H1 (cell line): ENCODE measurements at regions not wholly inside any gene's neighbourhood (a gene's known extent, or its start where the extent isn't known, plus 50 kb on each side); places are given as distances from the start of the nearest gene placed in this dataset.

ENCODE experiments used
- CTCF ChIA-PET: fragments of 300-600 bp; sonication (Branson Sonifier 250); formaldehyde crosslinking; loops from one replicate; lab custom pipeline; 2021; ENCODE audit not compliant: partially characterized antibody; lab: Charles Lee
- POLR2A ChIA-PET: fragments of 300-600 bp; sonication (Branson Sonifier 250); formaldehyde crosslinking; loops from one replicate; lab custom pipeline; 2021; ENCODE audit warnings: inconsistent platforms; ENCODE audit not compliant: partially characterized antibody; lab: Charles Lee
- DNase-seq, 2 experiments: peaks; one replicate each; pipeline versions ENCODE4 v3.0.0 to v3.0.0-alpha.2; 2010 to 2022; ENCODE audit warnings: low spot score in 2 of 2, low read depth in 1 of 2, mixed read lengths in 1 of 2
- FAIRE-seq: peaks from 2 replicates; lab custom pipeline; 2011; peaks lifted over from hg19 to GRCh38; lab: Jason Lieb, UNC
- H2AFZ ChIP-seq: 2 replicates; pipeline ENCODE4 v1.8.1; 2012; ENCODE audit warnings: low read length, inconsistent platforms
- H2AK5ac ChIP-seq: 2 replicates; pipeline ENCODE4 v1.6.1; 2013; ENCODE audit warnings: low read depth, low read length
- H2BK120ac ChIP-seq: replicated peaks from 2 replicates; pipeline ENCODE3; 2013; ENCODE audit warnings: low read depth, low read length, inconsistent platforms
- H2BK12ac ChIP-seq: 2 replicates; pipeline ENCODE4 v1.6.1; 2013; ENCODE audit warnings: low read depth, low read length
- H2BK15ac ChIP-seq: 2 replicates; pipeline ENCODE4 v1.6.1; 2013; ENCODE audit warnings: low read length
- H2BK20ac ChIP-seq: 2 replicates; pipeline ENCODE4 v1.6.1; 2013; ENCODE audit warnings: low read length
- H2BK5ac ChIP-seq: 2 replicates; pipeline ENCODE4 v1.6.1; 2013; ENCODE audit warnings: low read depth, low read length
- H3K14ac ChIP-seq: 2 replicates; pipeline ENCODE4 v1.6.1; 2013; ENCODE audit warnings: inconsistent platforms; ENCODE audit not compliant: insufficient read length
- H3K18ac ChIP-seq: 2 replicates; pipeline ENCODE4 v1.6.1; 2013; ENCODE audit warnings: low read length; ENCODE audit errors: extremely low read depth
- H3K23ac ChIP-seq: 2 replicates; pipeline ENCODE4 v1.6.1; 2013; ENCODE audit warnings: inconsistent platforms; ENCODE audit not compliant: insufficient read length
- H3K23me2 ChIP-seq: 2 replicates; pipeline ENCODE4 v1.6.1; 2013; ENCODE audit warnings: low read depth, low read length
- H3K27ac ChIP-seq: 2 replicates; pipeline ENCODE4 v1.6.1; 2011; ENCODE audit warnings: low read depth, low read length, inconsistent platforms
- H3K27me3 ChIP-seq, 4 experiments: replicated peaks in 1 of 4; 1 replicate in 1 of 4; 2 replicates in 3 of 4; pipeline versions ENCODE4 v1.6.1 to v1.8.1; 2011 to 2013; ENCODE audit warnings: low read length in 3 of 4, mild to moderate bottlenecking in 3 of 4, inconsistent platforms in 2 of 4, mixed read lengths in 2 of 4, moderate library complexity in 1 of 4; ENCODE audit not compliant: control insufficient read depth in 3 of 4, insufficient read depth in 3 of 4; ENCODE audit errors: extremely low read depth in 1 of 4
- H3K36me3 ChIP-seq, 4 experiments: 2 replicates each; pipeline versions ENCODE4 v1.6.1 to v1.8.1; 2011 to 2013; ENCODE audit warnings: mild to moderate bottlenecking in 4 of 4, low read length in 3 of 4, moderate library complexity in 2 of 4, control low read depth in 1 of 4, inconsistent platforms in 1 of 4; ENCODE audit not compliant: insufficient read depth in 4 of 4, control insufficient read depth in 2 of 4
- H3K4ac ChIP-seq: replicated peaks from 2 replicates; pipeline ENCODE3; 2013; ENCODE audit warnings: low read length, low read depth, mixed read lengths, inconsistent platforms; ENCODE audit not compliant: insufficient read length
- H3K4me1 ChIP-seq, 4 experiments: replicated peaks in 1 of 4; 1 replicate in 1 of 4; 2 replicates in 3 of 4; pipeline versions ENCODE4 v1.6.1 to v1.8.1; 2011 to 2013; ENCODE audit warnings: low read length in 3 of 4, inconsistent platforms in 2 of 4, mixed read lengths in 1 of 4; ENCODE audit not compliant: insufficient read depth in 4 of 4, control insufficient read depth in 3 of 4
- H3K4me2 ChIP-seq, 2 experiments: 2 replicates each; pipeline versions ENCODE4 v1.6.1 to v1.8.1; 2011 to 2013; ENCODE audit warnings: low read depth in 2 of 2, low read length in 2 of 2, control low read depth in 1 of 2, inconsistent platforms in 1 of 2, mild to moderate bottlenecking in 1 of 2; ENCODE audit not compliant: insufficient read depth in 1 of 2
- H3K4me3 ChIP-seq, 4 experiments: fragments of 200-600, 300-600 bp in 1 of 4; sonication (generic), shearing (Covaris generic), sonication (Bioruptor Twin) in 1 of 4; 2 replicates each; pipeline versions ENCODE4 v1.5.1 to v1.8.1; 2011 to 2016; ENCODE audit warnings: low read length in 4 of 4, low read depth in 3 of 4, control low read depth in 2 of 4, inconsistent platforms in 2 of 4, mild to moderate bottlenecking in 2 of 4, mixed read lengths in 1 of 4, moderate library complexity in 1 of 4; ENCODE audit not compliant: insufficient read depth in 2 of 4; ENCODE audit errors: extremely low read depth in 1 of 4
- H3K56ac ChIP-seq: replicated peaks from 2 replicates; pipeline ENCODE3; 2013; ENCODE audit warnings: low read depth, mild to moderate bottlenecking, mixed read lengths, low read length, inconsistent platforms; ENCODE audit not compliant: insufficient read length
- H3K79me1 ChIP-seq: 2 replicates; pipeline ENCODE4 v1.6.1; 2013; ENCODE audit warnings: low read depth, low read length, control low read depth
- H3K79me2 ChIP-seq, 2 experiments: 2 replicates each; pipeline versions ENCODE4 v1.6.1 to v1.8.1; 2012 to 2013; ENCODE audit warnings: low read length in 2 of 2, mild to moderate bottlenecking in 2 of 2, inconsistent platforms in 1 of 2; ENCODE audit not compliant: insufficient read depth in 2 of 2, control insufficient read depth in 1 of 2
- H3K9ac ChIP-seq, 4 experiments: replicated peaks in 1 of 4; 1 replicate in 1 of 4; 2 replicates in 3 of 4; pipeline versions ENCODE4 v1.6.1 to v1.8.1; 2011 to 2013; ENCODE audit warnings: low read depth in 3 of 4, low read length in 3 of 4, control low read depth in 2 of 4, mild to moderate bottlenecking in 2 of 4, moderate library complexity in 2 of 4, inconsistent platforms in 1 of 4; ENCODE audit errors: extremely low read depth in 1 of 4
- H3K9me3 ChIP-seq, 2 experiments: 2 replicates each; pipeline versions ENCODE4 v1.6.1 to v1.8.1; 2012 to 2013; ENCODE audit warnings: mild to moderate bottlenecking in 2 of 2, moderate library complexity in 2 of 2, control low read depth in 1 of 2, inconsistent platforms in 1 of 2, low read depth in 1 of 2, low read length in 1 of 2, mixed read lengths in 1 of 2; ENCODE audit not compliant: insufficient read depth in 2 of 2
- H4K20me1 ChIP-seq, 2 experiments: replicated peaks in 1 of 2; 2 replicates each; pipeline versions ENCODE3 to v1.8.1; 2011 to 2013; ENCODE audit warnings: inconsistent platforms in 2 of 2, low read length in 2 of 2, mild to moderate bottlenecking in 1 of 2; ENCODE audit not compliant: insufficient read depth in 2 of 2, control insufficient read depth in 1 of 2
- H4K5ac ChIP-seq: 2 replicates; pipeline ENCODE4 v1.6.1; 2013; ENCODE audit warnings: low read length, low read depth, mixed read lengths, inconsistent platforms; ENCODE audit not compliant: insufficient read length
- H4K8ac ChIP-seq: 2 replicates; pipeline ENCODE4 v1.8.0; 2013; ENCODE audit warnings: mild to moderate bottlenecking, moderate library complexity, low read length, inconsistent platforms; ENCODE audit not compliant: insufficient read depth; ENCODE audit errors: extremely low read depth
- H4K91ac ChIP-seq: replicated peaks from 2 replicates; pipeline ENCODE3; 2013; ENCODE audit warnings: low read length, mixed read lengths, inconsistent platforms; ENCODE audit not compliant: insufficient read length
- ASH2L ChIP-seq: fragments of 200-600, 300-600 bp; sonication (generic); IDR thresholded peaks from one replicate; pipeline ENCODE4 v1.7.1; 2017; ENCODE audit warnings: low read length
- BRCA1 ChIP-seq: IDR thresholded peaks from 2 replicates; pipeline ENCODE4 v1.6.1; 2012; ENCODE audit warnings: low read depth, low read length, improper control_type of control experiment
- CBX5 ChIP-seq: fragments of 300-800, 300-1000 bp; sonication (generic); IDR thresholded peaks from 2 replicates; pipeline ENCODE4 v1.7.1; 2016; ENCODE audit warnings: antibody characterized with exemption, low read length, low read depth
- CHD1 ChIP-seq: IDR thresholded peaks from 2 replicates; pipeline ENCODE4 v1.6.1; 2012; ENCODE audit warnings: low read depth, low read length, improper control_type of control experiment
- CREB1 ChIP-seq: IDR thresholded peaks from 2 replicates; pipeline ENCODE4 v1.6.1; 2012; ENCODE audit warnings: inconsistent platforms
- EP300 ChIP-seq, 2 experiments: IDR thresholded peaks; 1 replicate in 1 of 2; 2 replicates in 1 of 2; pipeline ENCODE4 v1.6.1; 2011 to 2012; ENCODE audit warnings: low read depth in 2 of 2, low read length in 2 of 2, mild to moderate bottlenecking in 2 of 2, borderline replicate concordance in 1 of 2, inconsistent platforms in 1 of 2, moderate library complexity in 1 of 2
- GABPA ChIP-seq: IDR thresholded peaks from 2 replicates; pipeline ENCODE4 v1.6.1; 2011; ENCODE audit warnings: mild to moderate bottlenecking, low read length, moderate library complexity, borderline replicate concordance; ENCODE audit not compliant: insufficient read depth
- GTF2F1 ChIP-seq: IDR thresholded peaks from 2 replicates; pipeline ENCODE4 v1.6.1; 2012; ENCODE audit warnings: low read depth, low read length, improper control_type of control experiment, borderline replicate concordance
- JUND ChIP-seq: IDR thresholded peaks from 2 replicates; pipeline ENCODE4 v1.6.1; 2011; ENCODE audit warnings: mild to moderate bottlenecking, improper control_type of control experiment, low read length
- KDM5A ChIP-seq: fragments of 200-600 bp; IDR thresholded peaks from 2 replicates; pipeline ENCODE4 v1.7.1; 2012; ENCODE audit warnings: mild to moderate bottlenecking, low read length, inconsistent platforms, mixed read lengths
- MAFK ChIP-seq: IDR thresholded peaks from 2 replicates; pipeline ENCODE4 v1.6.1; 2012; ENCODE audit warnings: low read depth, mild to moderate bottlenecking, improper control_type of control experiment, low read length
- NRF1 ChIP-seq: IDR thresholded peaks from 2 replicates; pipeline ENCODE4 v1.6.1; 2011; ENCODE audit warnings: mild to moderate bottlenecking, low read depth, low read length, improper control_type of control experiment
- POU5F1 ChIP-seq: IDR thresholded peaks from 2 replicates; pipeline ENCODE4 v1.6.1; 2011; ENCODE audit warnings: low read depth, mild to moderate bottlenecking, low read length, moderate library complexity
- RFX5 ChIP-seq: IDR thresholded peaks from 2 replicates; pipeline ENCODE4 v1.6.1; 2011; ENCODE audit warnings: low read depth, low read length, improper control_type of control experiment, borderline replicate concordance
- SP1 ChIP-seq: IDR thresholded peaks from 2 replicates; pipeline ENCODE4 v1.6.1; 2011; ENCODE audit warnings: low read depth, low read length
- TBP ChIP-seq: IDR thresholded peaks from 2 replicates; pipeline ENCODE4 v1.6.1; 2011; ENCODE audit warnings: low read depth, low read length, improper control_type of control experiment
- WGBS, 2 experiments: shearing (Covaris generic) in 1 of 2; methylation state at CpG; one replicate each; pipeline versions ENCODE4 v1.1.6 to v1.1.7; 2013 to 2015; ENCODE audit warnings: low lambda C conversion rate in 2 of 2, mixed read lengths in 2 of 2, inconsistent platforms in 1 of 2, low coverage in 1 of 2, missing lambda C conversion rate in 1 of 2; ENCODE audit not compliant: insufficient replicate concordance in 2 of 2, insufficient coverage in 1 of 2, insufficient read length in 1 of 2; ENCODE audit errors: extremely low coverage in 1 of 2, missing lambda C conversion rate in 1 of 2; 5-methylcytosine and 5-hydroxymethylcytosine counted together

DNA sequence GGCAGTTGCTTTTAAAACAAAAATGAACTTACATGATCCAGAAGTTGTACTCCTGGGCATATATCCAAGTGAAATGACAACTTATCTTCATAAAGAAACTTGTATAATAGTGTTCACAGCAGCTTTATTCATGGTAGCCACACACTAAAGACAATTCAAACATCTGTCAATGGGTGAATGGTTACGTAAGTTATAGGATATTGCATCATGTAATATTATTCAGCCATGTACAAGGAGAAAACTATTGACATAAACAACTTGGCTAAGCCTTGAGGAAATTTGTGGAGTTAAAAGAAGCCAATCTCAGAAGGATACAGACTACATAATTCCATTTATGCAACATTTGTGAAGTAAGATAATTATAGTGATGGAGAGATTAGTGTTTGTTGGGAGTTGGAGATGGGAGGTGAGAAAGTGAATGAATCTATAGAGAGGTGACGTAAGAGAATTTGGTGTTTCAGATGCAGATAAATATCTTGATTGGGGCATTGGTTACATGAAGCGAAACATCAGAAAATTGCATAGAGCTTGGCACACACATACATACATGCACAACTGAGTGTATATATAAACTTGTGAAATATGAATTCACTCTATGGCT, 49.9 kb upstream of the GRIK1 start:
- no peak overlapping the region for H3K27ac ChIP-seq
- H3K4me2 ChIP-seq: no peak overlapping the region
- H4K8ac ChIP-seq: no peak overlapping the region
- H2BK15ac ChIP-seq: no peak overlapping the region
- no peak overlapping the region for H4K5ac ChIP-seq
- H3K56ac ChIP-seq: no peak overlapping the region
- H3K4me3 ChIP-seq: no peak overlapping the region
- H3K9me3 ChIP-seq: peaks cover 5 to 6% of the 10 kb centered on the region in 2 experiments; a peak in 1 of 4 replicates
- no peak overlapping the region for H3K4ac ChIP-seq
- no peak for DNase-seq
- no peak overlapping the region for H2AFZ ChIP-seq
- no peak overlapping the region for H2AK5ac ChIP-seq
- H3K79me2 ChIP-seq: no peaks in the 10 kb centered on the region
- no peak overlapping the region for H2BK120ac ChIP-seq
- CTCF ChIA-PET: no interaction called here
- H3K14ac ChIP-seq: no peak overlapping the region
- no peaks in the 10 kb centered on the region for H3K79me1 ChIP-seq
- no peak for FAIRE-seq
- no peak overlapping the region for H3K18ac ChIP-seq
- POLR2A ChIA-PET: no interaction called here
- no peak overlapping the region for H2BK20ac ChIP-seq
- H3K23ac ChIP-seq: no peak overlapping the region
- H3K9ac ChIP-seq: no peak overlapping the region
- 94 to 100% methylated on average over 1 to 3 of the region's 3 CpGs for whole genome bisulfite sequencing, 2 experiments
- no peaks in the 10 kb centered on the region for H4K20me1 ChIP-seq
- H3K27me3 ChIP-seq: no peaks in the 10 kb centered on the region
- no peak overlapping the region for H2BK5ac ChIP-seq
- H3K36me3 ChIP-seq: no peaks in the 10 kb centered on the region
- H3K23me2 ChIP-seq: no peaks in the 10 kb centered on the region
- no peak overlapping the region for H2BK12ac ChIP-seq
- H4K91ac ChIP-seq: no peak overlapping the region
- 0 out of 7 replicates have a peak, but pooled peaks cover 0 to 3% (median 0%) of the 10 kb centered on the region in 4 experiments for H3K4me1 ChIP-seq
- TF ChIP-seq CHD1 (no peak), GABPA (no peak), CBX5 (no peak), ASH2L (no peak), MAFK (no peak), CREB1 (no peak), TBP (no peak), RFX5 (no peak), SP1 (no peak), KDM5A (no peak), BRCA1 (no peak), GTF2F1 (no peak), NRF1 (no peak), EP300 (IDR thresholded peaks at IDR 0.05; ENCODE audit: borderline replicate concordance in 1 of 2, low read depth in 2 of 2, low read length in 2 of 2) (no peak), JUND (no peak), POU5F1 (no peak)
